MM.1S (cell line): ENCODE measurements at regions not wholly inside any gene's neighbourhood (a gene's known extent, or its start where the extent isn't known, plus 50 kb on each side); places are given as distances from the start of the nearest gene placed in this dataset.

Experiments
- DNase-seq: peaks from one replicate; pipeline ENCODE4 v3.0.0-alpha.2; 2015
- H2AFZ ChIP-seq: fragments of 300-600 bp; sonication (generic); 2 replicates; pipeline ENCODE4 v1.6.0; 2016; ENCODE audit warnings: antibody characterized with exemption, low read length
- H3F3A ChIP-seq: fragments of 300-600 bp; sonication (generic); 2 replicates; pipeline ENCODE4 v1.6.1; 2016; ENCODE audit warnings: mild to moderate bottlenecking, antibody characterized with exemption, low read length, moderate library complexity, mixed read lengths; ENCODE audit not compliant: insufficient read depth
- H3K27ac ChIP-seq: fragments of 300-600 bp; sonication (generic); 2 replicates; pipeline ENCODE4 v1.5.1; 2016; ENCODE audit warnings: mild to moderate bottlenecking, low read length
- H3K27me3 ChIP-seq: fragments of 300-600 bp; sonication (generic); replicated peaks from 2 replicates; pipeline ENCODE4 v1.6.0; 2016; ENCODE audit warnings: low read length; ENCODE audit not compliant: insufficient read depth
- H3K36me3 ChIP-seq: fragments of 300-600 bp; sonication (generic); replicated peaks from 2 replicates; pipeline ENCODE4 v1.6.1; 2016; ENCODE audit warnings: mild to moderate bottlenecking, low read length, mixed read lengths; ENCODE audit not compliant: insufficient read depth
- H3K4me1 ChIP-seq: fragments of 300-600 bp; sonication (generic); 2 replicates; pipeline ENCODE4 v1.6.1; 2016; ENCODE audit warnings: low read length, mixed read lengths
- H3K4me2 ChIP-seq: fragments of 300-600 bp; sonication (generic); 2 replicates; pipeline ENCODE4 v1.6.0; 2016; ENCODE audit warnings: low read depth, low read length
- H3K4me3 ChIP-seq: fragments of 300-600 bp; sonication (generic); 2 replicates; pipeline ENCODE4 v1.5.1; 2016; ENCODE audit warnings: low read length, mixed read lengths
- H3K79me2 ChIP-seq: fragments of 300-600 bp; sonication (generic); 2 replicates; pipeline ENCODE4 v1.6.1; 2016; ENCODE audit warnings: mixed run types, low read length, mixed read lengths
- H3K9ac ChIP-seq: fragments of 300-600 bp; sonication (generic); 2 replicates; pipeline ENCODE4 v1.6.1; 2016; ENCODE audit warnings: low read length, mixed read lengths
- H3K9me2 ChIP-seq: fragments of 300-600 bp; sonication (generic); replicated peaks from 2 replicates; pipeline ENCODE4 v1.6.1; 2016; ENCODE audit warnings: mild to moderate bottlenecking, low read length, mixed read lengths; ENCODE audit not compliant: insufficient read depth
- H3K9me3 ChIP-seq: fragments of 300-600 bp; sonication (generic); replicated peaks from 2 replicates; pipeline ENCODE4 v1.6.1; 2016; ENCODE audit warnings: mild to moderate bottlenecking, low read length, mixed read lengths; ENCODE audit not compliant: insufficient read depth
- H4K20me1 ChIP-seq: fragments of 300-600 bp; sonication (generic); 2 replicates; pipeline ENCODE4 v1.6.1; 2016; ENCODE audit warnings: mild to moderate bottlenecking, low read length, moderate library complexity, mixed read lengths; ENCODE audit not compliant: insufficient read depth
- CTCF ChIP-seq: fragments of 300-600 bp; sonication (generic); IDR thresholded peaks from 2 replicates; pipeline ENCODE4 v1.5.1; 2016; ENCODE audit warnings: antibody characterized with exemption, low read length, mixed read lengths
- EZH2 ChIP-seq: fragments of 300-600 bp; sonication (generic); optimal IDR thresholded peaks from 2 replicates; pipeline ENCODE3; 2017; ENCODE audit warnings: low read depth, mild to moderate bottlenecking, antibody characterized with exemption, low read length, mixed read lengths
- EZH2phosphoT487 ChIP-seq: fragments of 300-600 bp; sonication (generic); IDR thresholded peaks from 2 replicates; pipeline ENCODE4 v1.6.1; 2018; ENCODE audit warnings: antibody characterized with exemption, low read length

GRCh38 chr4:129623233-129623875 is 527.4 kb downstream of the C4orf33 start:
- Histone ChIP-seq H3F3A (no peaks in the 10 kb centered on the region; the same call in 1 of the 2 replicates), H3K27me3 (no peaks in the 10 kb centered on the region), H4K20me1 (no peaks in the 10 kb centered on the region), H3K9me3 (no peaks in the 10 kb centered on the region), H3K9ac (no peak overlapping the region), H3K4me3 (no peak overlapping the region), H3K4me2 (peak overlapping the region; percentile 40; the same call in 1 of the 2 replicates), H3K9me2 (no peaks in the 10 kb centered on the region), H3K4me1 (peaks cover 21% of the 10 kb centered on the region), H3K36me3 (no peaks in the 10 kb centered on the region), H3K27ac (peak overlapping the region; percentile 46; the same call in 1 of the 2 replicates), H2AFZ (no peak overlapping the region), H3K79me2 (no peaks in the 10 kb centered on the region)
- DNase-seq = peak; percentile 91
- TF ChIP-seq EZH2phosphoT487 = no peak
- TF ChIP-seq CTCF = no peak
- TF ChIP-seq EZH2 = no peak

DNA sequence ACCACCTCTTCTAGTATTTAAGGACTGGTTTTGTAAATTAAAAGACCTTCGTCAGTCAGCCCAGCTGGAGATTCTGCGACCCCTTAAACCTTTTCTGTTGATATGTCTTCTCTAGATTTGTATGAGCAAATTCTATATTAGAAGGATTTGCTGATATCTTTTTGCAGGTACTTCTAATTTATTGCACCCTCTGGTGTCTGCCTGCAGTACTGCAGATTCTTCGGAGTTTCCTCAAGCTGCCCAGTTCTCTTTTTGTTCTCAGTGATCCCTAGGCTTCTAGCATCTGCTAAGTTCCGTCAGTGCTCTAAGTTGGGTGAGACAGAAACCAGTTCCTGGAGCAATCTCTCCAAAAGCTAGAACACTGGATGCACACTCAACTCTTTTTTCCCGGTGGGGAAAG is 545.2 kb downstream of the C4orf33 start:
- no peaks in the 10 kb centered on the region for H3K4me1 ChIP-seq
- no peak overlapping the region for H3K9ac ChIP-seq
- peak overlapping the region; percentile 3; the same call in 1 of the 2 replicates for H2AFZ ChIP-seq
- H3F3A ChIP-seq = no peaks in the 10 kb centered on the region
- H3K9me2 ChIP-seq = no peaks in the 10 kb centered on the region
- no peaks in the 10 kb centered on the region for H3K79me2 ChIP-seq
- H3K27ac ChIP-seq = no peak overlapping the region
- peak; percentile 88 for TF ChIP-seq CTCF
- no peak for TF ChIP-seq EZH2phosphoT487
- TF ChIP-seq EZH2 = no peak
- DNase-seq = peak; percentile 69
- no peaks in the 10 kb centered on the region for H3K27me3 ChIP-seq
- H3K4me3 ChIP-seq = no peak overlapping the region
- H3K4me2 ChIP-seq = no peak overlapping the region
- H4K20me1 ChIP-seq = no peaks in the 10 kb centered on the region
- H3K36me3 ChIP-seq = no peaks in the 10 kb centered on the region
- no peaks in the 10 kb centered on the region for H3K9me3 ChIP-seq

DNA sequence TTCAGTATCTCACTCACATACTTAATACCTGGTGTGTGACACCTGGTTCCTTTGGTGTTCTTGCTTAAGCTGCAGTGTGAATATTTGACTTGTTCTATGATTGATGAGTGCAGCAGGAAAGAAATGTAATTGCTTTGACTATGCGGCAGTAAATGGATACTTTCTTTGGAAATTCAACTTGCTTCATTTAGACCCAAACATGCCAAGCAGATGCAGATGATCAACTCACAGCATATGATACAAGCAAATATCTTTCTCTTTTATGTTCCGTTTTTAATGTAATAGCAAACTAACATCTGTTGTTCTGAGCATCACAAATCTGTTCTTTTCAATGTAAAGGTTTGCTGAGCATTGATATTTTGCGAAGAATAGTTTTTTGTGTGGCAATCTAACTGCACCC is 549.5 kb downstream of the C4orf33 start:
- H3K9me3 ChIP-seq = no peaks in the 10 kb centered on the region
- H3K9ac ChIP-seq = no peak overlapping the region
- no peaks in the 10 kb centered on the region for H3K79me2 ChIP-seq
- H3K27ac ChIP-seq = no peak overlapping the region
- H3K4me3 ChIP-seq = no peak overlapping the region
- no peak for TF ChIP-seq EZH2phosphoT487
- no peak for TF ChIP-seq CTCF
- TF ChIP-seq EZH2 = no peak
- H3K27me3 ChIP-seq = no peaks in the 10 kb centered on the region
- H3K9me2 ChIP-seq = no peaks in the 10 kb centered on the region
- no peaks in the 10 kb centered on the region for H3K36me3 ChIP-seq
- H3K4me2 ChIP-seq = no peak overlapping the region
- no peak for DNase-seq
- no peak overlapping the region for H2AFZ ChIP-seq
- H3F3A ChIP-seq = no peaks in the 10 kb centered on the region
- H4K20me1 ChIP-seq = no peaks in the 10 kb centered on the region
- no peaks in the 10 kb centered on the region for H3K4me1 ChIP-seq
